K562 (cell line): ENCODE measurements at regions not wholly inside any gene's neighbourhood (a gene's known extent, or its start where the extent isn't known, plus 50 kb on each side); places are given as distances from the start of the nearest gene placed in this dataset.

ENCODE experiments used
- BRD9 ChIP-seq: fragments of 450-650 bp; IDR thresholded peaks from 2 replicates; pipeline ENCODE4 v1.6.1; 2018; ENCODE audit warnings: low read depth; ENCODE audit not compliant: partially characterized antibody
- DNMT1 ChIP-seq: fragments of 450-650 bp; IDR thresholded peaks from 2 replicates; pipeline ENCODE4 v1.6.1; 2016; ENCODE audit warnings: antibody characterized with exemption, mild to moderate bottlenecking
- KLF13 ChIP-seq: fragments of 450-650 bp; IDR thresholded peaks from 2 replicates; pipeline ENCODE4 v1.6.1; 2016; ENCODE audit warnings: missing genetic modification characterization, low read depth, mild to moderate bottlenecking, missing compliant biosample characterization, moderate library complexity, borderline replicate concordance
- TAF7 ChIP-seq: fragments of 450-650 bp; IDR thresholded peaks from 2 replicates; pipeline ENCODE4 v1.6.1; 2016; ENCODE audit warnings: missing genetic modification characterization, missing compliant biosample characterization
- TF ChIP-seq, protein P1 (sequence below): fragments of 200-600 bp; sonication (generic); IDR thresholded peaks from one replicate; pipeline ENCODE4 v1.6.1; 2012; ENCODE audit warnings: mild to moderate bottlenecking, low read depth, low read length, inconsistent platforms
- TF ChIP-seq, protein P2 (sequence below): sonication (generic); formaldehyde crosslinking; IDR thresholded peaks from 2 replicates; pipeline ENCODE4 v1.8.1; 2023; ENCODE audit warnings: mild to moderate bottlenecking, missing genetic modification reagents
- TF ChIP-seq, protein P3 (sequence below): sonication (generic); formaldehyde crosslinking; IDR thresholded peaks from 2 replicates; pipeline ENCODE4 v1.8.1; 2023; ENCODE audit warnings: mild to moderate bottlenecking, missing genetic modification reagents
- TF ChIP-seq, protein P4 (sequence below): fragments of 450-650 bp; IDR thresholded peaks from 2 replicates; pipeline ENCODE4 v1.6.1; 2018; ENCODE audit not compliant: partially characterized antibody

DNA sequence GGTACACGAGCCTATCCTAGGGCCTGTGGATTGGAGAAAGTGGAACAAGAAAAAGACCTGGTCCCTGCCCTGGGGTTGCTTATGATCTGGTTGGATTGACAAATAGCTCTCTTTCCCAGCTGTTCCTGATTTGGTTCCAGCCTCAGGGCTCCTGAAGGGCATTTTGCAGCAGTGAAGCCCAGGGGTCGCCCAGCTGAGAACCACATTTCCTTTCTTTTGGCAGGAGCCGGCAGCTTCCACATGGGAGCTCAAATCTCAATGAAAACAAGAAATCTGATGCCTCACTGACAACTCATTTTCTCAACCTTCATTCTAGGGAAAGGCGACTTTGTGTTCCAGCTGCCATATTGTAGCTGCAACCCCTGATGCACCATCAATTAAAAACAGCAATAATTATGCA, 140.6 kb upstream of the CADM1 start (continued):
- TF ChIP-seq, protein P1, sequence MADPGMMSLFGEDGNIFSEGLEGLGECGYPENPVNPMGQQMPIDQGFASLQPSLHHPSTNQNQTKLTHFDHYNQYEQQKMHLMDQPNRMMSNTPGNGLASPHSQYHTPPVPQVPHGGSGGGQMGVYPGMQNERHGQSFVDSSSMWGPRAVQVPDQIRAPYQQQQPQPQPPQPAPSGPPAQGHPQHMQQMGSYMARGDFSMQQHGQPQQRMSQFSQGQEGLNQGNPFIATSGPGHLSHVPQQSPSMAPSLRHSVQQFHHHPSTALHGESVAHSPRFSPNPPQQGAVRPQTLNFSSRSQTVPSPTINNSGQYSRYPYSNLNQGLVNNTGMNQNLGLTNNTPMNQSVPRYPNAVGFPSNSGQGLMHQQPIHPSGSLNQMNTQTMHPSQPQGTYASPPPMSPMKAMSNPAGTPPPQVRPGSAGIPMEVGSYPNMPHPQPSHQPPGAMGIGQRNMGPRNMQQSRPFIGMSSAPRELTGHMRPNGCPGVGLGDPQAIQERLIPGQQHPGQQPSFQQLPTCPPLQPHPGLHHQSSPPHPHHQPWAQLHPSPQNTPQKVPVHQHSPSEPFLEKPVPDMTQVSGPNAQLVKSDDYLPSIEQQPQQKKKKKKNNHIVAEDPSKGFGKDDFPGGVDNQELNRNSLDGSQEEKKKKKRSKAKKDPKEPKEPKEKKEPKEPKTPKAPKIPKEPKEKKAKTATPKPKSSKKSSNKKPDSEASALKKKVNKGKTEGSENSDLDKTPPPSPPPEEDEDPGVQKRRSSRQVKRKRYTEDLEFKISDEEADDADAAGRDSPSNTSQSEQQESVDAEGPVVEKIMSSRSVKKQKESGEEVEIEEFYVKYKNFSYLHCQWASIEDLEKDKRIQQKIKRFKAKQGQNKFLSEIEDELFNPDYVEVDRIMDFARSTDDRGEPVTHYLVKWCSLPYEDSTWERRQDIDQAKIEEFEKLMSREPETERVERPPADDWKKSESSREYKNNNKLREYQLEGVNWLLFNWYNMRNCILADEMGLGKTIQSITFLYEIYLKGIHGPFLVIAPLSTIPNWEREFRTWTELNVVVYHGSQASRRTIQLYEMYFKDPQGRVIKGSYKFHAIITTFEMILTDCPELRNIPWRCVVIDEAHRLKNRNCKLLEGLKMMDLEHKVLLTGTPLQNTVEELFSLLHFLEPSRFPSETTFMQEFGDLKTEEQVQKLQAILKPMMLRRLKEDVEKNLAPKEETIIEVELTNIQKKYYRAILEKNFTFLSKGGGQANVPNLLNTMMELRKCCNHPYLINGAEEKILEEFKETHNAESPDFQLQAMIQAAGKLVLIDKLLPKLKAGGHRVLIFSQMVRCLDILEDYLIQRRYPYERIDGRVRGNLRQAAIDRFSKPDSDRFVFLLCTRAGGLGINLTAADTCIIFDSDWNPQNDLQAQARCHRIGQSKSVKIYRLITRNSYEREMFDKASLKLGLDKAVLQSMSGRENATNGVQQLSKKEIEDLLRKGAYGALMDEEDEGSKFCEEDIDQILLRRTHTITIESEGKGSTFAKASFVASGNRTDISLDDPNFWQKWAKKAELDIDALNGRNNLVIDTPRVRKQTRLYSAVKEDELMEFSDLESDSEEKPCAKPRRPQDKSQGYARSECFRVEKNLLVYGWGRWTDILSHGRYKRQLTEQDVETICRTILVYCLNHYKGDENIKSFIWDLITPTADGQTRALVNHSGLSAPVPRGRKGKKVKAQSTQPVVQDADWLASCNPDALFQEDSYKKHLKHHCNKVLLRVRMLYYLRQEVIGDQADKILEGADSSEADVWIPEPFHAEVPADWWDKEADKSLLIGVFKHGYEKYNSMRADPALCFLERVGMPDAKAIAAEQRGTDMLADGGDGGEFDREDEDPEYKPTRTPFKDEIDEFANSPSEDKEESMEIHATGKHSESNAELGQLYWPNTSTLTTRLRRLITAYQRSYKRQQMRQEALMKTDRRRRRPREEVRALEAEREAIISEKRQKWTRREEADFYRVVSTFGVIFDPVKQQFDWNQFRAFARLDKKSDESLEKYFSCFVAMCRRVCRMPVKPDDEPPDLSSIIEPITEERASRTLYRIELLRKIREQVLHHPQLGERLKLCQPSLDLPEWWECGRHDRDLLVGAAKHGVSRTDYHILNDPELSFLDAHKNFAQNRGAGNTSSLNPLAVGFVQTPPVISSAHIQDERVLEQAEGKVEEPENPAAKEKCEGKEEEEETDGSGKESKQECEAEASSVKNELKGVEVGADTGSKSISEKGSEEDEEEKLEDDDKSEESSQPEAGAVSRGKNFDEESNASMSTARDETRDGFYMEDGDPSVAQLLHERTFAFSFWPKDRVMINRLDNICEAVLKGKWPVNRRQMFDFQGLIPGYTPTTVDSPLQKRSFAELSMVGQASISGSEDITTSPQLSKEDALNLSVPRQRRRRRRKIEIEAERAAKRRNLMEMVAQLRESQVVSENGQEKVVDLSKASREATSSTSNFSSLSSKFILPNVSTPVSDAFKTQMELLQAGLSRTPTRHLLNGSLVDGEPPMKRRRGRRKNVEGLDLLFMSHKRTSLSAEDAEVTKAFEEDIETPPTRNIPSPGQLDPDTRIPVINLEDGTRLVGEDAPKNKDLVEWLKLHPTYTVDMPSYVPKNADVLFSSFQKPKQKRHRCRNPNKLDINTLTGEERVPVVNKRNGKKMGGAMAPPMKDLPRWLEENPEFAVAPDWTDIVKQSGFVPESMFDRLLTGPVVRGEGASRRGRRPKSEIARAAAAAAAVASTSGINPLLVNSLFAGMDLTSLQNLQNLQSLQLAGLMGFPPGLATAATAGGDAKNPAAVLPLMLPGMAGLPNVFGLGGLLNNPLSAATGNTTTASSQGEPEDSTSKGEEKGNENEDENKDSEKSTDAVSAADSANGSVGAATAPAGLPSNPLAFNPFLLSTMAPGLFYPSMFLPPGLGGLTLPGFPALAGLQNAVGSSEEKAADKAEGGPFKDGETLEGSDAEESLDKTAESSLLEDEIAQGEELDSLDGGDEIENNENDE = no peak
- TF ChIP-seq KLF13 (tag) (no peak), TAF7 (tag) (no peak), DNMT1 (no peak), BRD9 (no peak)
- TF ChIP-seq, protein P2, sequence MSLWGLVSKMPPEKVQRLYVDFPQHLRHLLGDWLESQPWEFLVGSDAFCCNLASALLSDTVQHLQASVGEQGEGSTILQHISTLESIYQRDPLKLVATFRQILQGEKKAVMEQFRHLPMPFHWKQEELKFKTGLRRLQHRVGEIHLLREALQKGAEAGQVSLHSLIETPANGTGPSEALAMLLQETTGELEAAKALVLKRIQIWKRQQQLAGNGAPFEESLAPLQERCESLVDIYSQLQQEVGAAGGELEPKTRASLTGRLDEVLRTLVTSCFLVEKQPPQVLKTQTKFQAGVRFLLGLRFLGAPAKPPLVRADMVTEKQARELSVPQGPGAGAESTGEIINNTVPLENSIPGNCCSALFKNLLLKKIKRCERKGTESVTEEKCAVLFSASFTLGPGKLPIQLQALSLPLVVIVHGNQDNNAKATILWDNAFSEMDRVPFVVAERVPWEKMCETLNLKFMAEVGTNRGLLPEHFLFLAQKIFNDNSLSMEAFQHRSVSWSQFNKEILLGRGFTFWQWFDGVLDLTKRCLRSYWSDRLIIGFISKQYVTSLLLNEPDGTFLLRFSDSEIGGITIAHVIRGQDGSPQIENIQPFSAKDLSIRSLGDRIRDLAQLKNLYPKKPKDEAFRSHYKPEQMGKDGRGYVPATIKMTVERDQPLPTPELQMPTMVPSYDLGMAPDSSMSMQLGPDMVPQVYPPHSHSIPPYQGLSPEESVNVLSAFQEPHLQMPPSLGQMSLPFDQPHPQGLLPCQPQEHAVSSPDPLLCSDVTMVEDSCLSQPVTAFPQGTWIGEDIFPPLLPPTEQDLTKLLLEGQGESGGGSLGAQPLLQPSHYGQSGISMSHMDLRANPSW (CRISPR knock-in tag) = no peak
- TF ChIP-seq, protein P3, sequence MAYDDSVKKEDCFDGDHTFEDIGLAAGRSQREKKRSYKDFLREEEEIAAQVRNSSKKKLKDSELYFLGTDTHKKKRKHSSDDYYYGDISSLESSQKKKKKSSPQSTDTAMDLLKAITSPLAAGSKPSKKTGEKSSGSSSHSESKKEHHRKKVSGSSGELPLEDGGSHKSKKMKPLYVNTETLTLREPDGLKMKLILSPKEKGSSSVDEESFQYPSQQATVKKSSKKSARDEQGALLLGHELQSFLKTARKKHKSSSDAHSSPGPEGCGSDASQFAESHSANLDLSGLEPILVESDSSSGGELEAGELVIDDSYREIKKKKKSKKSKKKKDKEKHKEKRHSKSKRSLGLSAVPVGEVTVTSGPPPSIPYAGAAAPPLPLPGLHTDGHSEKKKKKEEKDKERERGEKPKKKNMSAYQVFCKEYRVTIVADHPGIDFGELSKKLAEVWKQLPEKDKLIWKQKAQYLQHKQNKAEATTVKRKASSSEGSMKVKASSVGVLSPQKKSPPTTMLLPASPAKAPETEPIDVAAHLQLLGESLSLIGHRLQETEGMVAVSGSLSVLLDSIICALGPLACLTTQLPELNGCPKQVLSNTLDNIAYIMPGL (CRISPR knock-in tag) = no peak
- TF ChIP-seq, protein P4, sequence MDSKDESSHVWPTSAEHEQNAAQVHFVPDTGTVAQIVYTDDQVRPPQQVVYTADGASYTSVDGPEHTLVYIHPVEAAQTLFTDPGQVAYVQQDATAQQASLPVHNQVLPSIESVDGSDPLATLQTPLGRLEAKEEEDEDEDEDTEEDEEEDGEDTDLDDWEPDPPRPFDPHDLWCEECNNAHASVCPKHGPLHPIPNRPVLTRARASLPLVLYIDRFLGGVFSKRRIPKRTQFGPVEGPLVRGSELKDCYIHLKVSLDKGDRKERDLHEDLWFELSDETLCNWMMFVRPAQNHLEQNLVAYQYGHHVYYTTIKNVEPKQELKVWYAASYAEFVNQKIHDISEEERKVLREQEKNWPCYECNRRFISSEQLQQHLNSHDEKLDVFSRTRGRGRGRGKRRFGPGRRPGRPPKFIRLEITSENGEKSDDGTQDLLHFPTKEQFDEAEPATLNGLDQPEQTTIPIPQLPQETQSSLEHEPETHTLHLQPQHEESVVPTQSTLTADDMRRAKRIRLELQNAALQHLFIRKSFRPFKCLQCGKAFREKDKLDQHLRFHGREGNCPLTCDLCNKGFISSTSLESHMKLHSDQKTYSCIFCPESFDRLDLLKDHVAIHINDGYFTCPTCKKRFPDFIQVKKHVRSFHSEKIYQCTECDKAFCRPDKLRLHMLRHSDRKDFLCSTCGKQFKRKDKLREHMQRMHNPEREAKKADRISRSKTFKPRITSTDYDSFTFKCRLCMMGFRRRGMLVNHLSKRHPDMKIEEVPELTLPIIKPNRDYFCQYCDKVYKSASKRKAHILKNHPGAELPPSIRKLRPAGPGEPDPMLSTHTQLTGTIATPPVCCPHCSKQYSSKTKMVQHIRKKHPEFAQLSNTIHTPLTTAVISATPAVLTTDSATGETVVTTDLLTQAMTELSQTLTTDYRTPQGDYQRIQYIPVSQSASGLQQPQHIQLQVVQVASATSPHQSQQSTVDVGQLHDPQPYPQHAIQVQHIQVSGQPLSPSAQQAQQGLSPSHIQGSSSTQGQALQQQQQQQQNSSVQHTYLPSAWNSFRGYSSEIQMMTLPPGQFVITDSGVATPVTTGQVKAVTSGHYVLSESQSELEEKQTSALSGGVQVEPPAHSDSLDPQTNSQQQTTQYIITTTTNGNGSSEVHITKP = no peak
